ENCODE measurements at regions not wholly inside any gene's neighbourhood (a gene's known extent, or its start where the extent isn't known, plus 50 kb on each side); places are given as distances from the start of the nearest gene placed in this dataset.

DNA sequence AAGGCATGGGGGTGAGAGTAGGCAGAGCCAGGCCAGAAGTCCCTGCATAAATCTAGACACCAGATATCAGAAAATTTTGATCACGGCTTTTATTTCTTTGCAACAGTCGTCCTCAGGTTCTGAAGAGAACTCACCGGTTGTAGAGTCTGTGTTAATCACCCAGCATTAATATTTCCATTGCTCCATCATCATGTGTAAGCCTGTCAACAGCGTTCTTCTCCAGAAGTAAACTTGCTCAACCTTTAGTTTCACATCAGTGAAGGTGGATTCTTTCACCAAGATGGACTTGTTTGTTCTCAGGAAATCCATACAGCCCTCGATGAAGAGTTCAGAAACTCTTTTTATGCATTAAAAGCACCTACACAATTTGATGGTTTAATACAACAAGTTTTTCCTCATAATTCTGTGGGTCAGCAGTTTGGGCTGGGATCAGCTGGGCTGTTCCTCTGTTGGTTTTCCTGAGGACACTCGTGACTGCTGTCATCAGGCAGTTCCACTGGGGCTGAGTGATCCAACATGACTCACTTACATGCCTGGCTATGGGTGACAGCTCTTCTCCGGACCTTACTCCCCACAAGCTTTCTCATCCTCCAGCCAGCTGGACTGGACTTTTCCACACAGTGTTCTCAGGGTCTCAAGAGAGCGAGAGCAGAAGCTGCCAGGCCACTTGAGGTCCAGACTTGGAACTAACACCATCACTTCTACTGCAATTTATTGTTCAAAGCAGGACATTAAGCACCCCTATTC is 303.4 kb downstream of the ZNF621 start:
- peak; percentile 33 for DNase-seq

DNA sequence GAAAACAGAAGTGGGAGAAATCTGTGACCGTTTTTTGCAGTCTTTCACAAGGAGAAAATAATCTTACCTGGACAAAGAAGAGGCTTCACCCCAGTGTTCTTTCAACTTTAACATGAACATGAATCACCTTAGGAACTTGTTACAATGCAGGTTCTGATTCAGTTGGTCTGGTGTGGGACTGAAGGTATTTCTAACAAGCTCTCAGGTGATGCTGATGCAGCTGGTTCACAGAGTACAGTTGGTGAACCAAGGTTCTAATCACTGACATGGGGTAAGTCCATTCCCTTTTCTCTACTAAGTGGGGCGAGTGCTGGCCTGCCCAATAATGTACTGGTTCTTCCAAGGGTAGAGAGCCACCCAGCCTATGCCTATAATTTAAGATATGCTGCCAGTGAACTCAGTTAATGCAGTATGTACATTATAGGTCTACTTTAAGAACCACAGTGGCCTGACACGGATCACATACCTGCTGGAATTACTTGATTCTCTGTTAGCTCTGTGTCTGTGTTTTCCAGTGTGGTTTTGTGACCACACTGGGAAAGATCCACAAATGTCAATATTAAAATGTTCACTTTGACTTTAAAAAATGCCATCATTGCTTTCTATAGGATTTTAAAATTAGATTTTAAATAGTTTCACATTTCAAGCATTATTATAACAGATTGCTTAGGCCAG is 304.1 kb downstream of the ZNF621 start:
- DNase-seq, result peak; percentile 58

DNA sequence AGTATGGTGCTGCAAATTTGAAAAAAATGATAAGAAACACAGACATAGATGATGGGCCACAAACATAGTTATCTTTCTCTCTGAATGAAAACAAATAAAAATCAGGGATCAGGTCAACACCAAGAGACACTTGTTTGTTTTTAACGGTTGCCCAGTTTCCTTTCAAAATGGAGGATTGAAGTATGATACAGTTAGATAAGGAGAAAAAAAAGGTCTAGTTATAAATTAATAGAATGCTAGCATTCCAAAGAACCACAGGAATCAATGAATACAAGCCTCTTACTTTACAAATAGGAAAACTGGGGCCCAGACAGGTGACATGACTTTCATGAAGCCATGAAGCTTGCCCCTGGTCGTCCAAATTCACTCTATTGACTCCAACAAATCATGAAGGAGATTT is 305.1 kb downstream of the ZNF621 start:
- DNase-seq, result peak; percentile 70

DNA sequence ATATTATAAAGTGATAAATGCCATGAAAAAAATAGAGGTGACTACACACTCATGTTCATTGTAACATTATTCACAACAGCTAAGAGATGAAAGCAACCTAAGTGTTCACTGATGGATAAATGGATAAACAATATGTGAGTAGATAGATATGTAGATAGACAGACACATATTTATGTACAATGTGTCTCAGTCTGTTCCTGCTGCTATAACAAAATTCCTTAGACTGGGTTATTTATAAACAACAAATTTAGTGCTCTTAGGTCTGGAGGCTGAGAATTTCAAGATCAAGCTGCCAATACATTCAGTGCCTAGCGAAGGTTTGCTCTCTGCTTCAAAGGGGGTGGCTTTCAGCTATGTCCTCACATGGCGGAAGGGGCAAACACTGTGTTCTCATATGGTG is 312.5 kb downstream of the ZNF621 start:
- DNase-seq, result no peak

DNA sequence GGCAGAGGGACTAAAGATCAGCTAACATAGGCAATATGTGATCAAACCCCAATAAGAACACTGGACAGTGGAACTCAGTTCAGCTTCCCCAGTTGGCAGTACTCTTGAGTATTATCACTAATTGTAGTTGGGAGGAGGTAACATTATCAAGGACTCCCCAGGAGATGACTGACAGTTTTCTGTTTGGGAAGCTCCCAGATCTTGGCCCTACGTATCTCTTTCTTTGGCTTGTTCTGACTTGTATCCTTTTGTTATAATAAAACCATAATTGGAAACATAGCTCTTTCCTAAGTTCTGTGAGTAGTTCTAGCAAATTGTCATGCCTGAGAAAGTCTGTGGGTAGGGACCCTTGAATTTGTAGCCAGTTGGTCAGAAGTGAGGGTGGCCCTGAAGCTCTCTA is 316.4 kb downstream of the ZNF621 start:
- no peak for DNase-seq

DNA sequence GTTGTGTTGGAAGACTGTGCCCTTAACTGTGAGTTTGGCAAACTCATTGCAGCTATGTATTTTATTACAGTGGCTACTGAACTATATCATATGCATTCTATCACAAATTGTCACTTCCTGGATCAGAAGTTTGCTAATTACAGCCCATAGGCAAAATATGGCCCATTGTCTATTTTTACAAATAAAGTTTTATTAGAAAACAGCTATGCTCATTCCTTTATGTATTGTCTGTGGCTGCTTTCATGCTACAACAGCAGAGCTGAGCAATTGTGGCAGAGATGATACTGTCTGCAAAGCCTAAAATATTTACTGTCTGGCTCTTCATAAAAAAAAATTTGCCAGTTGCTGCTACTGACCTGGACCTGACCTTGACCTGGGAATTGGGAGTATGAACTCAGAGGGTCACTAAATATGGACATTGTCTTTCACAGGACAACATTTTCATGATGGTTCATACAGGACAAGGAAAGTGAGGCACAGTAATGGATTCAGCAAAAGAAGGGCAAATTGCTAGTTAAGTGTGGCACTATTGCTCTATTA is 316.9 kb downstream of the ZNF621 start:
- no peak for DNase-seq

DNA sequence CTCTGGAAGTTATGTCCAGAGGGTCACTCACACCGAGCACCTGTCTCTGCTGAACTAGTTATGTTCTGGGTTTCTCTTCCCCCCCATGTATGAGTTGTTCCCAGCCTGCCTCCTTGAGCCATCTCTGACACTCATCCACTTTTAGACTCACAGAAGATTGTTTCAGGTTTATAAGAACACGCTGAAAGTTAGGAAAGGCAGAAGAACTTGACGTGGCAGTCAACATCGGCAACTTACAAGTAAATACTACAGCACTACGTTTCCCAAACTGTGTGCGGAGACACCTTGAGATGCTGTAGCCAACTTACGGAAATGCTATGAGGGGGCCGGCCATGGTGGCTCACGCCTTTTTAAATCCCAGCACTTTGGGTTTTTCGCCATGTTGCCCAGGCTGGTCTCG is 318.0 kb downstream of the ZNF621 start:
- DNase-seq, result no peak

DNA sequence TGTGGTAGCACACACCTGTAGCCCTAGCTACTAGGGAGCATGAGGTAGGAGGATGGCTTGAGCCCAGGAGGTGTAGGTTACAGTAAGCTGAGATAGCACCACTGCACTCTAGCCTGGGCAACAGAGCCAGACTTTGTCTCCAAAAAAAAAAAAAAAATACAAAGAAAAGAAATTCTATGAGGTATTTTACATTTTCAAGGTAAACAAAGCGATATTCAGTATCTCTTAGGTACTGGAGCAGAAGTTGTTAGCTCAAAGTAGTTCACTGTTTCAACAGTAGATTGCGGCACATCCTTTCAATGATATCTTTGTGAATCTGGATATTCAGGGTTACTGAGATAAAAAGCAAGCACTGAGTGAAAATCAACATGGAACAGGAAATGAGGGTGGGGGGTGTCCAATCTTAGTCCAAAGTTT is 318.5 kb downstream of the ZNF621 start:
- no peak for DNase-seq

DNA sequence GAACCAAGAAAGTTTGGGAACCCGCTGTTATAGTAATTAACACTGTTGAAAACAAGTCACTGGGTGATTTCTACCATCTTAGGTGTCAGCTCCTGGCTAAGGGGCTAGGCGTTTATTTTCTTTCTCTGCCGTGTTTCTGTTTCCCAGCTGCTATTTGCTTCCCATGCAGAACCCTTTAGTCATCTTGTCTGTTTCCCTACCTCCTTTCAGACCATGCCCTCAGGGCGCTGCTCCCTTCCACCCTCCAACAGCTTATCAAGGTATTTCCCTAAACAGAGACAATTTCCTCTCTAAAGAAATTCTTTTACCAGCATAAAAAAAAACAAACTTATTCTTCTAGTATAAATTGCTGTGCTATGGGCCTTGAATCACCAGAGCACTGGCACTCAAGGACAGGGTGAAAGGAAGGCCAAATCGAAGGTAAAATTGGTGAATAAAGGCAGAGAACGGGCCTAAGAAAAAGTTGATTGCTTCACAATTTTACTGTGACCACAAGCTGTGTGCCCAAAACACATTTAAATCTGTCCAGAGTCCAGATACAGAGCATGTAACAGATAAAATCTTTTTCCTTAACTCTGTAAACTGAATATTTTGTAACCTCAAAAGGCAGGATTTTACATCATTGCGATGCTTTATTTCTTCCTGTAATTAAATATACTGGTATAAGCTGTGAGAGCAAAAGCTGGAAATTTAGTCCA is 319.2 kb downstream of the ZNF621 start:
- DNase-seq, result no peak

DNA sequence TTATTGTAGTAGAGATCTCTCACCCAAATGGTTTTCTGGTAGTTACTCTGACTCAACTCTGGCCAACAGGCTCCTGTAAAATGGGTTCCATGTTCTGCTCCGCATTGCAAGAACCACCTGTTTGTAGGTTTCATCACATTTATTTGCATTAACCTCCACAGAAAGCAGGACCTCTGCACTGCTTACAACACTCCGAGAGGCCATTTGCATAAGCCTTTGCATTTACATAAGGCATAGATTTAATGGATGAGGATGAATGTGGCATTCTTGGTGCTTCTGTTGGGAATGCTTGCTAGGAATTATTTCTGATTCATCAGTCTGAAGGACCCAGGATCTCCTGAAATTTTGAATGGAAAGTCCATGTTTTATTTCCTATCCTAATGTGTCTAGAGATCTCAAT is 320.1 kb downstream of the ZNF621 start:
- no peak for DNase-seq

DNA sequence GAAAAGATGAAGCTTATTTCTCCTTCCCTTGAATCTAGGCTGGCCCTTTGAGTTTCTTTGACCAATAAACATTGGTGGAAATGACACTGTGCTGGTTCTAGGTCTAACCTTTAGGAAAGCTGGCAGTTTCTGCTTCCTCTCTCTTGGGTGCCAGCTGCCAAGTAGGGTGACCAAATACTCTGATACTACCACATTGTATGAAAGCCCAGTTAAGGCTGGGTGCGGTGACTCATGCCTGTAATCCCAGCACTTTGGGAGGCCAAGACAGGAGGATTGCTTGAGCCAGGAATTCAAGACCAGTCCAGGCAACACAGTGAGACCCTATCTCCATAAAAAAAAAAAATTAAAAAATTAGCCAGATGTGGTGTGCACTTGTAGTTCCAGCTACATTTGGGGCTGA is 320.7 kb downstream of the ZNF621 start:
- DNase-seq, result no peak

DNA sequence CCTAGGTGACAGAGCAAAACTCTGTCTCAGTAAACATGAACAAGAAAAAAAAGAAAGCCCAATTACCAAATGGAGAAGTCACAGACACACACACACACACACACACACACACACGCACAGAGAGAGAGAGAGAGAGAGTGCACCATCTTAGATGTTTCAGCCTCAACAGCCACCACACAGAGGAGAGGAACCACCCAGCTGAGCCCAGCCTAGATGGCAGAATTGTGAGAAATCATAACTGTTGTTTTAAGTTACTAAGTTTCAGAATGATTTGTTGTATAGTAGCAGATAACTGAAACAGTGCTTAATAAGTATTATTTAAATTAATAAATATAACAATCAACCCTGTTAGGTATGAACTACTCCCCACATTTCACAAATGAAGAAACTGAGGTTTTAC is 321.2 kb downstream of the ZNF621 start:
- DNase-seq, result no peak

DNA sequence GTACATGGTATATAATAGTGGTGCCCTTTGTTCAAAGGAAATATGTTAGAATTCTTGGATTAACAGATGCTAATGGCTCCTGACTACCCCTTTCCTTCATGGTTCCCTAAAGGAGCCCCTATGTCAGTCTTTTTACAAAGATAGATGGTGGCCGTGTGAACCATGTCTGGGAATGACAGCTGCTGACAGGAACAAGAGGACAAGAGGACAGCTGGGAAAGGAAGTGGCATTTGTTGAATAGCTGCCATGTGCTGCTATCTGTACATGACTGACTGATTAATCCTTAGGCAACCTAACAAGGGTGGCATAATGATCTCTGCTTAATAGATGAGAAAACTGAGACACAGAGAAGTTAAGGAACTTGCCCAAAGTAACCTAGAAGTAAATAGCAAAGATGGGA is 321.7 kb downstream of the ZNF621 start:
- no peak for DNase-seq

DNA sequence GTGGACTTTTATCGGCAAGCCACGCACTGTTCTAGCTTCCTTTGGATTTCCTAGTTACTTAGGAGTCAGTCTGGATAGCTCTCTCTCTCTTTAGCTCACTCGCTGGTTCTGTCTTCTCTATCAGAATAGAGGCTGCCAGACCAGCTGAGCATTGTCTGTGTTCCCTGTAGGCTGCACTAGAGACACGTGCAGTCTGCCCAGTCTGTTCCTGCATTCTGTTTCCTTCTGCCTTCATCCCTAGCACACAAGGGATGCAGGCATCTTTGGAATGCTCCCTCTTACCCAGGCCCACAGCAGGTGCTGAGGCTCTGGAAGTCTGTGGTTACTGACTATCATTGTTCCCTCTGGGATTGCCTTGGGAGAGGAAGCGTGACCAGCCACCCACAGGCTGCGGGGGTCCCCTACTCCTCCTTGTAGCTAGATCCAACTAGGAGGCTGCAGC is 322.8 kb downstream of the ZNF621 start:
- DNase-seq, result peak; percentile 63

DNA sequence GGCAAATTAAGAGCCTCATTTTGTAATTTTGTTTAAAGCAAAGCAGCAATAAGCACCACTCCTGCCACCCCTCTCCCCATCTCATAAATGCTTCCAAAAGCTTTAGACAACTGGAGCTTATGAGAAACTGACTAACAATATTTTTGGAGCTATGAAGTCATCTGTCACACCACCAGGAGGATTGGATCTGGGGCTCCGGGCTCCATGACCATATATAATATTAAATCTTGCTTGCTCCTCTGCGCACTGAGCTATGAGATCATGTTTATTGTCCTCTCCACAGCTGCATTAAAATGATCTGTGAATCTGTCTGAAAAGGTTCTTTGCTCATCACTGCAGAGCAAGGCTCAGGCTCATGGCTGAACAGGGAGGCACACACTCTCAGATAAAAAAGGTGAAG is 323.7 kb downstream of the ZNF621 start:
- no peak for DNase-seq

DNA sequence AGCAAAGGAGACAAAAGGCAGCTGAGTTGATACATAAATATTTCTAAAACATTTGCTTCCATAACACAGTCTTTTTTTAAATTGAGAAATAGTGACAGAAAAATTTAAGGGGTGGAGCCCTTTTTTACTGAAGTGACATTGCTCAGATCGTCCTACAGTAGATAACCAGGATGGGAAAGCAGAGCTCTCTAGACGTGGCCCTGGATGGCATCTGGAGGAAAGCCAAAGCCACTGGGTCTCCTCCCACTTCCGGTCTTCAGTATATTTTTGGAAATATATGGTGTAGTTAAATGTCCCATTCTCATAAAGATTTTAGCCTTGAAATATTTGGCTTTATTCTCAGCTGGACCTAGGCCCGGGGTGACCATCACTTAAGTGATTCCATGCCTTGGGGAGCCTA is 326.1 kb downstream of the ZNF621 start:
- no peak for DNase-seq

DNA sequence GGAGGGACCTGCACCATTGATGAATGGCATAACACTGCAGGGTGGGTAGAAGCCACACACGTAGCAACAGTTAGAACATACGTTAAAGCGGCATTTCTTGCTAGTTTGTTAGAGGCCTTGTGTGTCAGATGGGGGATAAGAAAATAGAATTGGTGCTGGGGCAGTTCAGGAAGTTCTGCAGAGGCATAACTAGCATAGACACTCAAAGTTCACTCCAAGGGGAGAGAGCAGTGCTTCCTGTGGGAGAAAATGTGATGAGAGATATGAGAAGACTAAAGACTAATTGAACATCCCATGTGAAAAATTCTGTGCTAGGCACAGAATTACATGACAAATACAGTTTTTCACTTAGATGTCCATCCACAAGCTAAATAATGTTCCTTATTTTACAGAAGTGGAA is 327.1 kb downstream of the ZNF621 start:
- DNase-seq, result no peak

DNA sequence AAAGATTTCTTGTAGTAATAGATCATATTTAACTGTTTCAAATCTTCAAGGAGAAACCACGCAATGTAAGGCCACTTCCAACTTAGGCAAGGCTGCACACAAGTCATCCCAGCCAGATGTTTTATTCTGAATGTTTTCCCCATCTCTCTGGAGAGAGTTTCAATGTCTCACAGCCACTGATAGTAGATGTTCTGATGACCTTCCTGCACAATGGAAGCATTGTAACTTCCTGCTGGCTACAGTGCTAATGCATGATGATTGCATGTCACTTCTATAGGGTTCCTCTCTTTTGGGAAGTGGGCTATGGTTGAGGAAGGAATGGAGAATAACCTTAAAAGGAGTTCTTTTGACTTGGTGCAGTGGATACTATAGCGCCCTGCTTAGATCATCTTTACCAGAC is 328.0 kb downstream of the ZNF621 start:
- no peak for DNase-seq

DNA sequence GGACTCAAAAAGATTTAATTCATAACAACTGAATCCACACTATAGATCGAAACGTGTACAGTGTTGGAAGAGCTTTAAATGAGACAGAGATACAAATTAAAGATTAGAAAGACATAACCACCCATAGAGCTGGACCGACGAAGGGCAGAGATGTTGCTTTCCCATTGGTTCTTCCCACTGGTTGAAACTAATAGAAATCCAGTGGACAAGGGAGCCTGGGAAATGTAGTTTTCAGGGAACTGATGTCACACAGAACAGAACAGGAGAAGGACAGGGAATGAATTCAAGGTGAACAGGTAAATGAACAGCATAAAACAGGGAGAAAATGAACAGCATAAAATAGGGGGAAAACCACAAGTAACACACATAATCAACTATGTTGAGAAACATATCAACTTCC is 328.7 kb downstream of the ZNF621 start:
- DNase-seq, result no peak

DNA sequence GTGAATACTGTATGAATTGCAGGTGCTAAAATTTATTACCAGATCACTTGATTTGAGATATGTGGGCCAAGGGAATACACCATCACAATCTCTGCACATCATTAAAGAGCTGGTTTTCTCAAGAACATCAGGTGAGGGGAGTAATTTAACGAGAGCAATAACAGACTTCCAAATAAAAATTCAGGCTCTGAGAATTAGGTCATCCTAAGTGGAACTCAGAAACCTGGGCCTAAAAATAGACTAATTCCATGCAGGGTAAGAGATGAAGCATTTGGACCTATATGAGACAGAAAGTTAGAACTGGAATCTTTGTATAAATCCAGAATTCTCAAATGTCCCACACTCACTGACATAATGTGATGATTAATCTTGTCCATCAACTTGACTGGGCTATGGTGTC is 331.1 kb downstream of the ZNF621 start:
- DNase-seq, result no peak

DNA sequence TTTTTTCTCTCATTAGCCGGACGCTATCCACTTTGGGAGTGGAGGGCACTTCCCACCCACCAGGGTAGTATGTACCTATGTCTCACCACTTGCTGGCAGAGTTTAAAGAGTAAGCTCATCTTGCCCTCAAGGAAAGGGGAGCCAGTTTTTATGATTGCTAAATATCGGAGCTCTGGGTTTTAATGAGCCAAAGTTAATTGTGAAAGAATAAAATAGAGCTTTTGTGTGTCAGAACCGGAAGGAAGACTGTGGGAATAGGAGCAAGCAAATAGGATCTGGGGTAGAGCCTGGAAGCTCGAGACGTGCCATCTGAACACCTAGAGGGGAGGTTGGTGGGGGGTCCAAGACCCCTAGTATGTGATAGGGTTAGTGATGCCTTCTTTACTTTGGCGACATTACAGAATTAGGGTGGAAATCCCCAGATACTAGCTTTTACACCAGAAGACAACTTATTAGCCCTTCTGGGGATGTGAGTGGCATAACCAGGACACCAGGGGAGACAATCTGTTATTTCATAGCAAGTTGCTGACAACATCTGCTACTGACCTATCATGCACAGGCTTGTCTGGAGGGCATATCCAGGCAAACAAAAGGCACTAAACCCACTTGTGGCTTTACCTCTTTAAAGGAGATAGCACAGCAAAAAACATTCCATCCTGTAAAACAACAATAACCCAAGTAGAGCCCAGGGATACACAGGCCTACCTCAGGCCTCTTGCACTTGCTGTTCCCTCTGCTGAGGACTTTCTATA is 333.8 kb downstream of the ZNF621 start:
- no peak for DNase-seq

DNA sequence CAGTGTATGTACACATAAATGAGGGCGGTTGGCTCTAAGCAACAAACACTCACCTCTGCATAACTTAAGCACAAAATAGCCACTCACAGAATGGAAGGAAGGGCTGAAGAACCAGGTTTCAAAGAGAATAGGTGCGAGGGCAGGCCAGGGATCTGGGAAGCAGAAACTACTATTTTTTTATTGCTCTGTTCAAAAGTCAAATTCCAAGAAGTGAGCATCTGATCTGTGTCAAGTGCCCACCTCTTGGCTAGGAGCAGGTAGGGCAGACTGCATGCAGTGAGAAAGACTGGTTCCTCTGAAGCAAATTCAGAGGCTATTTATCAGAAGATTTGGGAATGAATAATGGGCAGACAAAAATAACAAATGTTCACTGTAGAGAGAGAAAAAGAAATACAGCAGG is 336.4 kb upstream of the CTNNB1 start:
- no peak for DNase-seq

DNA sequence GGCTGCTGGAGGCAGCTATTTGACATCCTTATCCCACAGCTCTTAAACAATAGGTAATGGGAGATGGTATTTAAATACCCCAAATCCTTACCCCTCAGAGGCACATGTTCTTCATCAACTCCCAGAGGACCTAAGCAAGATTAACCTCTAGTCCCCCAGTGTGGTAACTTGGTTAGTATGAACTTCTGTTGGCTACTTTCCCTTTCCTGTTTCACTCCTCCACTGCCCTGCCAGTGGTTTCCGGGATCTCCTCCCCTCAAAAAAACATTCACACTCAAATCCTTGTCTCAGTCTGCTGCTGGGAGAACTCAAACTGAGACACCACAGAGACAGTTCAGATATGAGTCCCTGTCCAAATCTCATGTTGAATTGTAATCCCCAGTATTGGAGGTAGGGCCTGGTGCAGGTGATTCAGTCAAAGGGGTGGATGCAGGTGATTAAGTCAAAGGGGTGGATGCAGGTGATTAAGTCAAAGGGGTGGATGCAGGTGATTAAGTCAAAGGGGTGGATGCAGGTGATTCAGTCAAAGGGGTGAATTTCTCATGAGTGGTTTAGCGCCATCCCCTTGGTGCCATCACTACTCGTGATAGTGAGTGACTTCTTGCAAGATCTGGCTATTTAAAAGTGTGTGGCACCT is 335.0 kb upstream of the CTNNB1 start:
- DNase-seq, result no peak
